Testis (tissue), 2 donors: ENCODE measurements at regions not wholly inside any gene's neighbourhood (a gene's known extent, or its start where the extent isn't known, plus 50 kb on each side); places are given as distances from the start of the nearest gene placed in this dataset.

Experiments used
- CTCF ChIP-seq, 3 experiments: fragments of 450-650 bp in 2 of 3; fragments of 200-600 bp in 1 of 3; sonication (generic) in 1 of 3; IDR thresholded peaks; one replicate each; pipeline ENCODE4 v1.5.1; 2016 to 2019; ENCODE audit warnings: antibody characterized with exemption in 3 of 3, mild to moderate bottlenecking in 2 of 3, moderate library complexity in 1 of 3
- POLR2A ChIP-seq: fragments of 450-650 bp; IDR thresholded peaks from one replicate; pipeline ENCODE4 v1.6.1; 2017; ENCODE audit warnings: antibody characterized with exemption, mild to moderate bottlenecking, moderate library complexity

GRCh38 chr2:6143812-6144211, 451.6 kb downstream of the SOX11 start:
- TF ChIP-seq POLR2A = no peak
- TF ChIP-seq CTCF (IDR thresholded peaks at IDR 0.05) = no peak
